GM19043 (cell line): ENCODE measurements at regions not wholly inside any gene's neighbourhood (a gene's known extent, or its start where the extent isn't known, plus 50 kb on each side); places are given as distances from the start of the nearest gene placed in this dataset.
"Not testable (repeated sequence)": the region's sequence is repeated elsewhere in the genome, so short reads cannot be mapped to it uniquely, and the experiment has no call there.

Source experiments
- ATAC-seq: cut with Tn5 transposase; IDR thresholded peaks from one replicate; pipeline ENCODE4 v1.9.1; 2021; ENCODE audit warnings: low read depth; ENCODE audit not compliant: unreplicated experiment

GRCh38 chr2:91497129-91498064 lies 2805.9 kb downstream of the RPIA start:
- ATAC-seq = not testable (repeated sequence)

- not testable (repeated sequence) for ATAC-seq
These were observed 2806.6 kb downstream of the RPIA start for GRCh38 chr2:91498065-91498449.

GRCh38 chr2:91498513-91499250 lies 2807.2 kb downstream of the RPIA start:
- ATAC-seq = not testable (repeated sequence)

- not testable (repeated sequence) for ATAC-seq
These were observed 2808.1 kb downstream of the RPIA start for GRCh38 chr2:91499431-91500050.

- not testable (repeated sequence) for ATAC-seq
These were observed 2808.9 kb downstream of the RPIA start for GRCh38 chr2:91500246-91500977.

GRCh38 chr2:91500978-91501310 lies 2809.5 kb downstream of the RPIA start:
- not testable (repeated sequence) for ATAC-seq

- not testable (repeated sequence) for ATAC-seq
These were observed 2810.1 kb downstream of the RPIA start for GRCh38 chr2:91501481-91502080.

- not testable (repeated sequence) for ATAC-seq
These were observed 2812.1 kb downstream of the RPIA start for GRCh38 chr2:91503572-91503958.

- ATAC-seq = not testable (repeated sequence)
These were observed 2812.7 kb downstream of the RPIA start for GRCh38 chr2:91503959-91504741.

GRCh38 chr2:91508816-91509215 lies 2817.3 kb downstream of the RPIA start:
- ATAC-seq = not testable (repeated sequence)

GRCh38 chr2:91509276-91509675 lies 2817.8 kb downstream of the RPIA start:
- ATAC-seq = not testable (repeated sequence)

GRCh38 chr2:91511166-91511565 lies 2819.7 kb downstream of the RPIA start:
- not testable (repeated sequence) for ATAC-seq

- not testable (repeated sequence) for ATAC-seq
These were observed 2824.5 kb downstream of the RPIA start for GRCh38 chr2:91515966-91516365.

GRCh38 chr2:91516669-91517068 lies 2825.2 kb downstream of the RPIA start:
- ATAC-seq = not testable (repeated sequence)

GRCh38 chr2:91517846-91518245 lies 2826.4 kb downstream of the RPIA start:
- not testable (repeated sequence) for ATAC-seq

GRCh38 chr2:91518361-91518981 lies 2827.0 kb downstream of the RPIA start:
- not testable (repeated sequence) for ATAC-seq

GRCh38 chr2:91519359-91519758 lies 2827.9 kb downstream of the RPIA start:
- ATAC-seq = not testable (repeated sequence)

- not testable (repeated sequence) for ATAC-seq
These were observed 2828.4 kb downstream of the RPIA start for GRCh38 chr2:91519914-91520313.

GRCh38 chr2:91520523-91520922 lies 2829.1 kb downstream of the RPIA start:
- not testable (repeated sequence) for ATAC-seq
